LNCAP (cell line): ENCODE measurements at regions not wholly inside any gene's neighbourhood (a gene's known extent, or its start where the extent isn't known, plus 50 kb on each side); places are given as distances from the start of the nearest gene placed in this dataset.

Experiments used
- CTCF ChIP-seq: fragments of 450-650 bp; IDR thresholded peaks from 2 replicates; pipeline ENCODE4 v1.5.1; 2017; ENCODE audit warnings: mild to moderate bottlenecking

- TF ChIP-seq CTCF: no peak
Observed at GRCh38 chr6:22964334-22964733, 395.0 kb downstream of the HDGFL1 start.

GRCh38 chr6:22965889-22966288, 396.5 kb downstream of the HDGFL1 start:
- TF ChIP-seq CTCF: no peak

DNA sequence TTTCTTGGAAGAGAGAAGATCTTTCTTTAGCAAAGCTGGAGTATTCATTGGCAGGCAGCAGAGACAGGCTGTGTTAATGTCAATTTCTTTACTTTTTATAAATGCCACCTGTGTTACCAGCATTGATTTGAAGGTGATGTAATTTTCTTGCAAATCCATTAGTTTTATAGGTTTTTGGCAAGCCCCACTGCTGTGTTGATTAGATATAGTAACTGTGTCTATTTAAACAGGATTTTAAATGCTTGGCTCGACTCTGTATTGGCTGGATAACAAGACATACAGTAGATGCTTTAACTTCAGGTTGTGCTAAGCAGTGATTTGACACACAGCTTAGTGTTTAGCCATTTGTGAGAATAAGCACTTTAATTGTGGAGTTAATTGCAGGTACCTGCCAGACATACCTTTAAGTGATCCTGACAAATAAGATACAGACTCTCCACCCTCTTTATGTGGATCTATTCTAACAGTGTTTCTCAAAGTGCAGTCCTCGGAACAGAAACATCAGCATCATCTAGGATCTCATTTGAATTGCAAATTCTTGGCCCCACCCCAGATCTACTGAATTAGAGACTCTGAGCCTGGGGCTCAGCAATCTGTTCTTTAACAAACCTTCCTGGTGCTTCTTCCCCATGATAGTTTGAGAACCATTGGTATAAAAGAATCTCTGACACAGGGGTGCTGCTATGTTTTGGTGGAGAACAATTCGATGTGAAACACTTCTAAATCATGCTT, 397.5 kb downstream of the HDGFL1 start:
- no peak for TF ChIP-seq CTCF

DNA sequence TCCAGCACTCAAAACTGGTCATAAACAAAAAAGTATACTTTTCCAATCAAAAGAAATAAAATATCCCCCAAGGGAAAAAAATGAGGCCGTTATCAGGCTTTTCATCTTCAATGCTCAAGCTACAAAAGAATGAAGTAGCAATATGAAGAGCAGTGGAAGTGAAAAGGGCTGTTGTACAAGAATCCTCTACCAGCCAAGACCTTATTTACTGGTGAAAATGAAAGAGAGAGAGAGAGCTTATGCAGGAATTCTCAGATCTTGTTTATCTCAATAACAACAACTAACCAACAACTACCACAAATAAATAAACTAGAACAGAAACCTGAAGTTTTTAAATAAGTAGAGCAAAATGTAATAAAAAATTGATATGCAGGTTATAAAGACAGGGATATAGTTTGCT, 400.6 kb downstream of the HDGFL1 start:
- TF ChIP-seq CTCF: no peak

DNA sequence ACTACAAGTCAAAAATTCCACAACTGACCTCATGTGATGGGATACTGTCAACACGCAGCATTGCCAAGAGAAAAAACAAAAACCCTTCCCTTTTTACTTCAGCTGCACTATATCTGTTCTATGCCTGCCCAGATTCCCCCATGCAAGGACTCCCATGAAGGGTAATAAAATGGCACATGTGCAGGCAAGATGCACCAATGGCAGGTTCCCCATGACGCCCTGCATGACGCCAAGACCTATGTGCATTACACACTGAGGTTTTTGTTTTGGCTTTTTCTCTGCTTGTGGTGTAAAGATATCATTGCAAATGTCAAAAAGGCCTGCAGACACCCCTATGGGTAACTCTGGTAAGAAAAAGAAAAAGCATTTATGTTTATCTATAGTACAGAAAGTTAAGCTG, 403.4 kb downstream of the HDGFL1 start:
- no peak for TF ChIP-seq CTCF

DNA sequence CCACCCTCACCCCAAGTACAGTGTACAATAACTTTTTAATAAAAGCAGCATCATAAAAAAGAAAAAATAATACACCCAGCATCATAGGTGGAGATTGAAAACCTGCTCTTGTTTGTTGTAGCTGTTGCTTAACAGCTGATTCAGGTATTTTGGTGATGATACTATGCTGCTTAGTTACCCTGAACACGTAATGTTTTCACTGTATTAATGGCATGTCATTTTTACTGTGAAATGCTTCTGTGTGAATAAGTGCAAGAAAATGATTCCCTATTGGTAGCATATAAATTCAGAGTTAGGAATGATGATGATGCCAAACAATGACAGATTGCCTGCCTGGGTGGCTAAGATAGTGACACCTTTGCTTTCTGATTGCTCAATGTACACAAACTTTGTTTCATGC, 405.7 kb downstream of the HDGFL1 start:
- no peak for TF ChIP-seq CTCF

GRCh38 chr6:22980446-22980845, 411.1 kb downstream of the HDGFL1 start:
- TF ChIP-seq CTCF: no peak
